ENCODE measurements at regions not wholly inside any gene's neighbourhood (a gene's known extent, or its start where the extent isn't known, plus 50 kb on each side); places are given as distances from the start of the nearest gene placed in this dataset.

DNA sequence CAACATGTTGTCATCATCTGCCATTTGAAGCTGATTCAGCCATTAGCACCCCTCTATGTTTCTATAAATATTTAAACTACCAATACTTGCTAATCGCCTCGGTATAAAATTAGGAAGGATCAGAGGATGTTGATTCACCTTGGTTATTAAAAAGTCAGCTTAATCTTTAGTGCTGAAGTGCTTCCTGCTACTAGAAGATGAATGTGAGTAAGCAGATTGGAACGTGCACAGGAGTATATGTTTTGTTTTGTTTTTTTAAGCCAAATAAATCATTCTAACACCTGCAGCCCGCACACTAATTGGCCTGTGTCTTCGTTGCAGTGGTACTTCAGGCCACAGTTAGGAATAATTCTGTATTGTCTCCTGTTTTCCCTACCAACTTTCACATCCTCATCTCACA lies 485.7 kb downstream of the AJAP1 start:
- TF ChIP-seq, protein P1, sequence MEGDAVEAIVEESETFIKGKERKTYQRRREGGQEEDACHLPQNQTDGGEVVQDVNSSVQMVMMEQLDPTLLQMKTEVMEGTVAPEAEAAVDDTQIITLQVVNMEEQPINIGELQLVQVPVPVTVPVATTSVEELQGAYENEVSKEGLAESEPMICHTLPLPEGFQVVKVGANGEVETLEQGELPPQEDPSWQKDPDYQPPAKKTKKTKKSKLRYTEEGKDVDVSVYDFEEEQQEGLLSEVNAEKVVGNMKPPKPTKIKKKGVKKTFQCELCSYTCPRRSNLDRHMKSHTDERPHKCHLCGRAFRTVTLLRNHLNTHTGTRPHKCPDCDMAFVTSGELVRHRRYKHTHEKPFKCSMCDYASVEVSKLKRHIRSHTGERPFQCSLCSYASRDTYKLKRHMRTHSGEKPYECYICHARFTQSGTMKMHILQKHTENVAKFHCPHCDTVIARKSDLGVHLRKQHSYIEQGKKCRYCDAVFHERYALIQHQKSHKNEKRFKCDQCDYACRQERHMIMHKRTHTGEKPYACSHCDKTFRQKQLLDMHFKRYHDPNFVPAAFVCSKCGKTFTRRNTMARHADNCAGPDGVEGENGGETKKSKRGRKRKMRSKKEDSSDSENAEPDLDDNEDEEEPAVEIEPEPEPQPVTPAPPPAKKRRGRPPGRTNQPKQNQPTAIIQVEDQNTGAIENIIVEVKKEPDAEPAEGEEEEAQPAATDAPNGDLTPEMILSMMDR (IDR thresholded peaks at IDR 0.05; ENCODE audit: borderline replicate concordance, extremely low read depth, low read length, poor library complexity, severe bottlenecking): no peak
- TF ChIP-seq EZH2 (IDR thresholded peaks at IDR 0.05; ENCODE audit: borderline replicate concordance, low read depth, low read length, severe bottlenecking): no peak
